ENCODE measurements at regions not wholly inside any gene's neighbourhood (a gene's known extent, or its start where the extent isn't known, plus 50 kb on each side); places are given as distances from the start of the nearest gene placed in this dataset.

- no peak overlapping the region for H3K4me3 Mint-ChIP-seq
- DNase-seq (ENCODE audit: low spot score) = no peak
- H3K36me3 Mint-ChIP-seq (ENCODE audit: low read depth) = no peaks in the 10 kb centered on the region
- no peaks in the 10 kb centered on the region for H3K9me3 Mint-ChIP-seq
- H3K4me1 Mint-ChIP-seq (ENCODE audit: low read depth) = no peaks in the 10 kb centered on the region
- no peak overlapping the region for H3K27ac Mint-ChIP-seq
- H3K27me3 Mint-ChIP-seq (ENCODE audit: low read depth) = no peaks in the 10 kb centered on the region
Measured at GRCh38 chr9:118306801-118307200, 602.6 kb downstream of the TLR4 start.

- Mint-ChIP-seq H3K36me3 (ENCODE audit: low read depth) (no peaks in the 10 kb centered on the region), H3K4me3 (no peak overlapping the region), H3K9me3 (no peaks in the 10 kb centered on the region), H3K4me1 (ENCODE audit: low read depth) (no peaks in the 10 kb centered on the region), H3K27me3 (ENCODE audit: low read depth) (no peaks in the 10 kb centered on the region), H3K27ac (no peak overlapping the region)
- no peak for DNase-seq (ENCODE audit: low spot score)
Measured at GRCh38 chr9:118313965-118314364, 609.8 kb downstream of the TLR4 start.

- Mint-ChIP-seq H3K27me3 (ENCODE audit: low read depth) (no peaks in the 10 kb centered on the region), H3K4me3 (no peak overlapping the region), H3K27ac (no peak overlapping the region), H3K36me3 (ENCODE audit: low read depth) (no peaks in the 10 kb centered on the region), H3K4me1 (ENCODE audit: low read depth) (no peaks in the 10 kb centered on the region), H3K9me3 (no peaks in the 10 kb centered on the region)
- DNase-seq (ENCODE audit: low spot score) = no peak
Measured at GRCh38 chr9:118316831-118317343, 612.7 kb downstream of the TLR4 start.

GRCh38 chr9:118318770-118319431 lies 614.7 kb downstream of the TLR4 start:
- DNase-seq (ENCODE audit: low spot score) = no peak
- H3K4me3 Mint-ChIP-seq = no peak overlapping the region
- no peaks in the 10 kb centered on the region for H3K9me3 Mint-ChIP-seq
- H3K27ac Mint-ChIP-seq = no peak overlapping the region
- no peaks in the 10 kb centered on the region for H3K4me1 Mint-ChIP-seq (ENCODE audit: low read depth)
- H3K36me3 Mint-ChIP-seq (ENCODE audit: low read depth) = no peaks in the 10 kb centered on the region
- no peaks in the 10 kb centered on the region for H3K27me3 Mint-ChIP-seq (ENCODE audit: low read depth)

- no peaks in the 10 kb centered on the region for H3K36me3 Mint-ChIP-seq (ENCODE audit: low read depth)
- H3K27me3 Mint-ChIP-seq (ENCODE audit: low read depth) = no peaks in the 10 kb centered on the region
- no peak overlapping the region for H3K27ac Mint-ChIP-seq
- H3K4me3 Mint-ChIP-seq = no peak overlapping the region
- H3K4me1 Mint-ChIP-seq (ENCODE audit: low read depth) = no peaks in the 10 kb centered on the region
- no peaks in the 10 kb centered on the region for H3K9me3 Mint-ChIP-seq
- DNase-seq (ENCODE audit: low spot score) = no peak
Measured at GRCh38 chr9:118321788-118322187, 617.6 kb downstream of the TLR4 start.

GRCh38 chr9:118324706-118325105 lies 620.5 kb downstream of the TLR4 start:
- Mint-ChIP-seq H3K27ac (no peak overlapping the region), H3K4me1 (ENCODE audit: low read depth) (no peaks in the 10 kb centered on the region), H3K4me3 (no peak overlapping the region), H3K9me3 (no peaks in the 10 kb centered on the region), H3K27me3 (ENCODE audit: low read depth) (no peaks in the 10 kb centered on the region), H3K36me3 (ENCODE audit: low read depth) (no peaks in the 10 kb centered on the region)
- no peak for DNase-seq (ENCODE audit: low spot score)

- H3K9me3 Mint-ChIP-seq = no peaks in the 10 kb centered on the region
- no peak for DNase-seq (ENCODE audit: low spot score)
- H3K4me1 Mint-ChIP-seq (ENCODE audit: low read depth) = no peaks in the 10 kb centered on the region
- no peaks in the 10 kb centered on the region for H3K36me3 Mint-ChIP-seq (ENCODE audit: low read depth)
- no peak overlapping the region for H3K4me3 Mint-ChIP-seq
- no peaks in the 10 kb centered on the region for H3K27me3 Mint-ChIP-seq (ENCODE audit: low read depth)
- H3K27ac Mint-ChIP-seq = no peak overlapping the region
Measured at GRCh38 chr9:118325757-118326156, 621.6 kb downstream of the TLR4 start.

GRCh38 chr9:118326326-118326725 lies 622.1 kb downstream of the TLR4 start:
- no peak overlapping the region for H3K4me3 Mint-ChIP-seq
- no peak overlapping the region for H3K27ac Mint-ChIP-seq
- no peak for DNase-seq (ENCODE audit: low spot score)
- H3K4me1 Mint-ChIP-seq (ENCODE audit: low read depth) = no peaks in the 10 kb centered on the region
- no peaks in the 10 kb centered on the region for H3K36me3 Mint-ChIP-seq (ENCODE audit: low read depth)
- no peaks in the 10 kb centered on the region for H3K27me3 Mint-ChIP-seq (ENCODE audit: low read depth)
- H3K9me3 Mint-ChIP-seq = no peaks in the 10 kb centered on the region

- H3K9me3 Mint-ChIP-seq = no peaks in the 10 kb centered on the region
- no peak overlapping the region for H3K27ac Mint-ChIP-seq
- H3K4me1 Mint-ChIP-seq (ENCODE audit: low read depth) = no peaks in the 10 kb centered on the region
- H3K36me3 Mint-ChIP-seq (ENCODE audit: low read depth) = no peaks in the 10 kb centered on the region
- H3K27me3 Mint-ChIP-seq (ENCODE audit: low read depth) = no peaks in the 10 kb centered on the region
- DNase-seq (ENCODE audit: low spot score) = no peak
- H3K4me3 Mint-ChIP-seq = no peak overlapping the region
Measured at GRCh38 chr9:118330191-118330986, 626.2 kb downstream of the TLR4 start.

GRCh38 chr9:118331622-118332045 lies 627.4 kb downstream of the TLR4 start:
- H3K9me3 Mint-ChIP-seq = no peaks in the 10 kb centered on the region
- DNase-seq (ENCODE audit: low spot score) = no peak
- H3K36me3 Mint-ChIP-seq (ENCODE audit: low read depth) = no peaks in the 10 kb centered on the region
- no peaks in the 10 kb centered on the region for H3K27me3 Mint-ChIP-seq (ENCODE audit: low read depth)
- no peak overlapping the region for H3K27ac Mint-ChIP-seq
- H3K4me3 Mint-ChIP-seq = no peak overlapping the region
- no peaks in the 10 kb centered on the region for H3K4me1 Mint-ChIP-seq (ENCODE audit: low read depth)

GRCh38 chr9:118336250-118336942 lies 632.2 kb downstream of the TLR4 start:
- H3K4me3 Mint-ChIP-seq = no peak overlapping the region
- H3K4me1 Mint-ChIP-seq (ENCODE audit: low read depth) = no peaks in the 10 kb centered on the region
- no peak for DNase-seq (ENCODE audit: low spot score)
- no peaks in the 10 kb centered on the region for H3K36me3 Mint-ChIP-seq (ENCODE audit: low read depth)
- H3K27me3 Mint-ChIP-seq (ENCODE audit: low read depth) = no peaks in the 10 kb centered on the region
- no peak overlapping the region for H3K27ac Mint-ChIP-seq
- H3K9me3 Mint-ChIP-seq = no peaks in the 10 kb centered on the region

- Mint-ChIP-seq H3K4me3 (no peak overlapping the region), H3K27me3 (ENCODE audit: low read depth) (no peaks in the 10 kb centered on the region), H3K36me3 (ENCODE audit: low read depth) (no peaks in the 10 kb centered on the region), H3K4me1 (ENCODE audit: low read depth) (no peaks in the 10 kb centered on the region), H3K9me3 (no peaks in the 10 kb centered on the region), H3K27ac (no peak overlapping the region)
- no peak for DNase-seq (ENCODE audit: low spot score)
Measured at GRCh38 chr9:118336943-118337330, 632.7 kb downstream of the TLR4 start.

GRCh38 chr9:118360036-118360435 lies 655.8 kb downstream of the TLR4 start:
- Mint-ChIP-seq H3K27me3 (ENCODE audit: low read depth) (no peaks in the 10 kb centered on the region), H3K9me3 (peaks cover 8% of the 10 kb centered on the region)

GRCh38 chr9:118362123-118362522 lies 657.9 kb downstream of the TLR4 start:
- Mint-ChIP-seq H3K4me1 (ENCODE audit: low read depth) (no peaks in the 10 kb centered on the region), H3K4me3 (no peak overlapping the region), H3K9me3 (peaks cover 8% of the 10 kb centered on the region), H3K36me3 (ENCODE audit: low read depth) (no peaks in the 10 kb centered on the region), H3K27ac (no peak overlapping the region), H3K27me3 (ENCODE audit: low read depth) (no peaks in the 10 kb centered on the region)
- DNase-seq (ENCODE audit: low spot score) = no peak

More at GRCh38 chr9:118360036-118360435, 655.8 kb downstream of the TLR4 start:
- no peak for DNase-seq (ENCODE audit: low spot score)
- Mint-ChIP-seq H3K27ac (no peak overlapping the region), H3K4me1 (ENCODE audit: low read depth) (no peaks in the 10 kb centered on the region), H3K36me3 (ENCODE audit: low read depth) (no peaks in the 10 kb centered on the region), H3K4me3 (no peak overlapping the region)

Measured in T-helper 2 cell treated with Interferon-gamma antibody and Interleukin-4, amounts not matched to agents 5 μg/mL and 100 μg/mL, for 36 hours (primary cell).